Right renal pelvis (tissue), 4 donors: ENCODE measurements at regions not wholly inside any gene's neighbourhood (a gene's known extent, or its start where the extent isn't known, plus 50 kb on each side); places are given as distances from the start of the nearest gene placed in this dataset.
"Not testable (repeated sequence)": the region's sequence is repeated elsewhere in the genome, so short reads cannot be mapped to it uniquely, and the experiment has no call there.

Experiments
- DNase-seq, 4 donors: peaks; one replicate each; pipeline ENCODE4 v3.0.0-alpha.2; 2013; ENCODE audit warnings: low read depth in 4 of 4, low spot score in 3 of 4, missing footprints in 1 of 4

DNA sequence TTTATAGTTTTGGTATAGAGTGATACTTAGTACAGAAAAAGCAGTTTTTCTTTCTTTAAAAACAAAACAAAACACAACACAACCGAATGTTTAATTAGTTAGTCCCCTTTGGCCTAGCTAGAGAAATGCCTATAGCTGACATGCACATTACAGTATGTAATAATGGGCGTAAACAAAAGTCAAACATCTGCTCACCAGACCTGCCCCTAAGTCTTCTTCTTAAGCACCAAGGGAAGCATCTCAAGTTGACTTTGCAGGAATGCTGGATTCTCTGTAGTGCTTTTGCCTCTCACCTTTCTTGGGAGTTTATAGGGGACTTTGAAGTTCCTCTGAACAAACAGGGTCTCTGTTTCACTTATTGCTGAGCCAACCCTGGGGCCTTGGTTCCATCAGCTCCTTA, 143.7 kb downstream of the TM2D1 start:
- DNase-seq = no peak

DNA sequence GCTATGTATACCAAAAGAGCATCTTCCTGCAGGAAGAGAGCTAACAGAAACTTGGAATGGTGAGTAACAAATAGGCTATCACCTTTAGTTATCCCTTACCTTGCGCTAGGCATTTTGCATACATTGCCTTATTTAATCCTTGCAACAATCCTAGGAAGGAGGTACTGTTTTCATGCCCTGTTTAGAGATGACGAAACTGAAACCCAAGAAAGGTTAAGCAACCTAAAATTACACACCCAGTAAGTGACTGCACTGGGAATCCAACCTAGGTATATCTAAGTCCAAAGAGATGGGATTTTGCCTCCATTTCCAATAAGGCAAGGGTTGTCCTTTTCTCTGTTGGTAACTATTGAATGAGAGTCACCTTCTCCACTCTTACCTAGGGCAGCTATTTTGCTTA, 144.5 kb downstream of the TM2D1 start:
- DNase-seq = no peak

DNA sequence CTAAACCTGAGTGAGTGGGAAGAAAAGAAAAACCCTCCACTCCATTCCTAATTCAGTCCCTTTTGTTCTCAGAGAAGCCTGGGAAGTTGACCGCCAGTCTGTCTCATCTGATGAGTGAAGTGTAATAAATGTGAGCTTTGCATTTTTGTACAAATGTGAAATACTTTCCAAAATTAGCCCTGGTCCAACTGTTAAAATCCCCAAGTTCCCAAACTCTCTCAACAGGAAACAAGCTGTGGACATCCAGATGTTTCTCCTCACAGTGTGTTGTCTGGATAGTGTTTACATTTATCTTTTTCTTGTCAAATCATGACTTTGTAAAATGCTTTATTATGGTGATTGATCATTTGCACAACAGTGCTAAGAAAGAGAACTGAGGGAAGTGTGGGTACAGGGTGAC, 145.1 kb downstream of the TM2D1 start:
- peak in 1 of 4 donors; percentile 33 for DNase-seq

DNA sequence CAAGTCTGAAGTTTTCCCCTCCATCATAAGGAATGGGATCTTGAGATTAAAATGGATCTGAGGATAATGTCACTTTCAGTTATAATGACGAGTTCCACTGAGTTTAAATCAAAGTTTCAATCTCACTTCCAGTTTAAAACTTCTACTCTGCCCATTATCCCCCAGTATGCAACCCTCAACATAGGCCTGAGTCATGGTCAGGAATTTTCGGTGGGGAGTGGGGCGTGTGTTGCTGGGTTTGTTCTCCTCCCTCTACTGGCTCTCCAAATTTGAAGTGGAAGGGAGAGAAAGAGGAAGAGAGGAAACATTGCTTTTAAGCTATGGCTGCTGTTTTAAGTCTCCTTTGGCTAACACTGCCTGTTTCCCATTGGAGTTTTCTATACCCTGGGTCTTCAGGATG, 152.9 kb downstream of the TM2D1 start:
- DNase-seq = no peak

DNA sequence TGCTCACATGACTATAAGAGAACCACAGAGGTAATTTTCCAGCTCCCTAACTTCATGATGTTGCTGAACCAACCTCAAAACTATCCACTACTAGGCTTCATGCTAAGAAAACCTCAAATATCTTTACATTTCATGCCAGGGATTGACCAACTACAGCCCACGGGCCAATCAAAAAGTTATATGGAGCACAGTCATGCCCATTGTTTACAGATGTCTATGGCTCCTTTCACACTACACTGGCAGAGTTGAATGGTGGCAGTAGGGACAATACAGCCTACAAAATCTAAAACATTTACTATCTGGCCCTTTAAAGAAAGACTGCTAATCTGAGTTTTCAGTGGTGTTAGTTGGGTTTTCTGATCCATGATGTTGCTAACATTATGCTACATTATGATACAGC, 154.8 kb downstream of the TM2D1 start:
- no peak for DNase-seq

DNA sequence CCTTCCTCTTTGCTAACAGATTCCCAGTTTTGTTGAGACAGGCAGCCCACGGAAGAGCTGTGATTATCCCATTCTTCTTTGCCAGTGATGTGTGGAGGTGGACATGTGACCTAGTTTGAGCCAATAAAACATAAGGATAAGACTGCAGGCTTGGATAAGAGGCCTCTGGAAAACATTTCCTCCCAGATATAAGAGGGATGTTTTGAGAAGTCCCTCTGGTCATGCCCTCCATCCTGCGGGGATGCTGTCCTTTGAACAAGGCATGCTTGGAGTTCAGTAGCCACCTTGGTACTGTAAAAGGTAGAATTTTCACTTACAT, 155.7 kb downstream of the TM2D1 start:
- no peak for DNase-seq

DNA sequence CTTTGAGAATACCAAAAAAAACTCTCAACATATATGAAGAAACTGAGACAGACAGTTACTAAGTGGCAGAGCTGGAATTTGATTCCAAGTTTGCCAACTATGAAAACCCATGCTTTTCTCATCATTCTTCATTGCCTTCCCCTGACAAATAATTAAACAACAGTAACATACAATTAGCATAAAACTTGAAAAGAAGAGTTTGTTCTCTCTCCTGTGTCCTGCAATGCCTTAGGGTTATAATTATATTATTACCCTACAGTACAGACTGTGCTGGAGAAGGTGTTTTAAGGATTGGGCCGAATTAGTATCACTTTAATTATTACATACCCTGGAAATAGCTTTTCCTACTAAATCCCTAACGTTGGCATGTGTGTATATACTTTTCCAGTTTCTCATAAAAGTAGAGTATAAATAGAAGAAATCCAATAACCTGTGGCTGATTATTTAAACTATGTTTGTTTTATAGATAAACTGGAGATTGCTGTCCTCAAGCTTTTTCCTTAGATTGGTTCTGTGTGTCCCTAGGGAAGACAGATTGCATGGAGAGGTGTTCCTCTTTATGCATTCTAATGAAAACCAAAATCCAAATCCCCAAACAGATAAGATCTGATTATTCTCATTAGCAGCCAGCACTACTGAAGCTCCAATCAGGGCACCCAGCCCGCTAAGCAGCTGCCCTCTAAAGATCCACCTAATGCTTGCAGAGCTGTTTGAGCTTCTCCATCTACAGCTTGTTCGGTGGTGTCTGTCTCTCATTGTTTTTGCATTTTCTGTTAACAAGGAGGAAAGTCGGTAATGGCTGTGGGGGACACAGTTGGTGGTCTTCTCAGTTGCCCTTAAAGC, 156.3 kb downstream of the TM2D1 start:
- no peak for DNase-seq

DNA sequence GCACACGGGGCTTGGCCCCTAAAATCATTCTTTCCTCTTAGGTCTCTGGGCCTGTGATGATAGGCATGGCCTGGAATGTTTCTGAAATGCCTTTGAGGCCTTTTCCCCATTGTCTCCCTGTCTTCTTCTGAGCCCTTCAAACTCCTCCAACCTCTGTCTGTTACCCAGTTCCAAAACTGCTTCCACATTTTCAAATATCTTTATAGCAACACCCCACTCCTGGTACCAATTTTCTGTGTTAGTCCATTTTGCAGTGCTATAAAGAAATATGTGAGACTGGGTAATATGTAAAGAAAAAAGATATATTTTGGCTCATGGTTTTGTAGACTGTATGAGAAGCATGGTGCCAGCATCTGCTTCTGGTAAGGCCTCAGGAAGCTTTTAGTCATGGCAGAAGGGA, 158.8 kb downstream of the TM2D1 start:
- no peak for DNase-seq

DNA sequence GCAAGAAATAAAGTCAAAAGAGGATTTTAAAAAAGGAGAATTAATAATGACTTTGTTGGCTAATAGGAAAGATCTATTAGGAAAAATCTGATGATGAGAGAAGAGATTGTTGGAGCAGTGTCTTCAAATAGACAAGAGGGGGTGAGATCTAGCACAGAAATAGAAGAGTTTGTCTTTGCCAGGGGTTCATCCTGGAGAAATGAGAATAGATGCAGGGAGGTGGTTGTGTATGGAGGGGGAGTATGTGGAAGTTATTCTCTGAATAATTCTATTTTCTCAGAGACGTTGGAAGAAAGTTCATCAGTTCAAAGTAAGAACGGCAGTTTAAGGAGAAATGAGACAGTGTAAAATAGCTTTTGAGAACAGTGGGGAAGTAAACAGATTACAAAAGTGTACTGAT, 161.3 kb downstream of the TM2D1 start:
- no peak for DNase-seq

DNA sequence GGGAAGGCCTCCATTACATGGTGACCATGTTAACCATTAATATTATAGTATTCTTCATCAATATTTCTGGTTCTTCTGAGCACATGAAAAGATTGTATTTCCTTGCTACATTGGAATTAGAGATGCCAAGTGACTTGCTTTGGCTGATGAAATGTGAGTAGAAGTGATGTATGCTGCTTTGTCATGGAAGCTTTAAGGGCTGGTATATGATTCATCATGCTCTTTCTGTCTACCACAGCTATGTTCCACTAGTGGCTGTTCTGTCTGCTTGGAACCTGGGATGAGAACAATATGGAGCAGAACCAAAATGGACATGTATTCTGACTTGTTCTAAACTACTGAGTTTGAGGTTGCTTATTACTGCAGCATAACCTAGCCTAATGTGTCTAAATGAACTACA, 163.3 kb downstream of the TM2D1 start:
- DNase-seq = no peak

DNA sequence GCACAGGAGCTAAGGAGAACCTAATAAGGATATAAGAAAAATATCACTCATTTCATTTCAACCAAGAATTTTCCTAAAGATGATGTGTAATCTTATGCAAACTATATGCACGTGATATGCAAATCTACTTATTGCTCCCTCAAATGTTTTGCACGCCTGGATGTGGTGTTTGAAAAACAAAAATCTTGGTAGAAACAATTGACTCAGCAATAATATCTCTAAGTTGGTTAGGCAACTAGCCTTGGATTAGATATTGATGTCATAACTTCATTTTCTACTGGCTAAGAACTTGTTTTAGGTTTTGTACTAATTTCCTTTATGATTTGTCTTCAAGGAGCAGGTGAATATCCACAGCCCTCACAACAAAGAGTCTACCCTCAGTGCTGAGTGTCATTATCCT, 164.6 kb downstream of the TM2D1 start:
- no peak for DNase-seq

DNA sequence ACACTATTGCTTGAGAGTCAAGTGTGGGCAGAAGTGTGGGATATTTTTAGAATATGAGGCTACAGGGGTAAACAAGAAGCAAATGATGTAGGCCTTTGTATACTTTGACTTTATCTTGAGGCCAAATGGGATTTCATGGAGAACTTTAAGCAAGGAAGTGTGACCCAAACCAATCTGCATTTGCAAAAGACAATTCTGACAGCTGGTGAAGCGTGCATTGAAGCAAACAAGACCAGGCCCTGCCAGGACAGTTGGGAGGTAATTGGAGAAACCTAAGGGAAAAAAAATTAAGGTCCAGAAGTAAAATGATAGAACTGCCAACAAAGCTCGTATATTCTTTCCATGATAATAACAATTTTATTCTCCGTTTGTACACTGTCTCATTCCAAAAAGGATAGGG, 168.3 kb downstream of the TM2D1 start:
- DNase-seq = no peak

DNA sequence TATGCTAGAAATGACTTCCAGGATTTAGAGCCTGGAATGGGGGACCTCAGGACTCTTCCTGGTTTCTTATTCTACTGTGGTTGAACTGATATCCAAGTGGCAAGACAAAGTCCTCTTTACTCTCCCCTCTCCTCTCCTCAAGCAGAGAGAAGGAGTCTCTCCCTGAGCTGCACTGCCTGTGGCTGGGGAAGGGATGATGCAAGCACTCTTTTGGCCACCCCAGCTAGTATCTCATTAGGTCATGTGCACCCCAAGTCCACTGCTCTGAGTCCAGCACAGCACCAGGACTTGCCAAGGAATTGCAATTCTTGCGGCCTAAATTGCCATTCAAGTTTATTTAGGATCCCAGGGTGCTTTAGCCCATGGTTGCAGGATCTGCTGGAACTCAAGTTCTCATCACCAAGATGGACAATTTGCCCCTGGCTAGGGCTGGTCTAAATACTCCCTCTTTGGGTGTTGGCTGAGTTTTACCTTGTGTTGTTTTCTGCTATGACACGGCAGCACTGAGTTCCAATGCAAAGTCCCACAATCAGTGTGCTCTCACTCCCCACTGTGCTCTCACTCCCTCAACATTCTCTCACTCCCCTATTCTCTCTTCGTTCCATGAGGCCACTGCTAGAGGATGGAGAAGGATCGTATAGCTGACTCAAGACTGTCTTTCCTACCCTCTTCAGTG, 172.2 kb downstream of the TM2D1 start:
- no peak for DNase-seq

DNA sequence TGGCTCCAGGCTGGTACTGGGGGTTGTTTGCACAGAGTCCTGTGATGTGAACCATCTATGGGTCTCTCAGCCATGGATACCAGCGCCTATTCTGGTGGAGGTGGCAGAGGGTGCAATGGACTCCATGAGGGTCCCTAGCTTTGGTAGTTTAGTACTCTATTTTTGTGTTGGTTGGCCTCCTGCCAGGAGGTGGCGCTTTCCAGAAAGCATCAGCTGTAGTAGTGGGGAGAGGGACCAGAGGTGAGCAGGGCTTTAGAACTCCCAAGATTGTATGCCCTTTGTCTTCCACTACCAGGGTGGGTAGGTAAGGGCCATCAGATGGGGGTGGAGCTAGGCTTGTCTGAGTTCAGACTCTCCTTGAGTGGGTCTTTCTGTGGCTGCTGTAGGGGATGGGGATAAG, 177.6 kb downstream of the TM2D1 start:
- not testable (repeated sequence) for DNase-seq

DNA sequence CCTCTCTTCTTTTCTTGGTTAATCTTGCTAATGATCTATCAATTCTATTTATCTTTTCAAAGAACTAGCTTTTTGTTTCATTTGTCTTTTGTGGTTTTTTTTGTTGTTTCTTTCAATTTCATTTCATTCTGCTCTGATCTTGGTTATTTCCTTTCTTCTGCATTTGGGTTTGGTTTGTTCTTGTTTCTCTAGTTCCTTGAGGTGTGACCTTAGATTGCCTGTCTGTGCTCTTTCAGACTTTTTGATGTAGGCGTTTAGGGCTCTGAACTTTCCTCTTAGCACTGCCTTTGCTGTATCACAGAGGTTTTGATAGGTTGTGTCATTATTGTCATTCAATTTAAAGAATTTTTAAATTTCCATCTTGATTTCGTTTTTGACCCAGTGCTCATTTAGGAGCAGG, 180.1 kb downstream of the TM2D1 start:
- DNase-seq = not testable (repeated sequence)

DNA sequence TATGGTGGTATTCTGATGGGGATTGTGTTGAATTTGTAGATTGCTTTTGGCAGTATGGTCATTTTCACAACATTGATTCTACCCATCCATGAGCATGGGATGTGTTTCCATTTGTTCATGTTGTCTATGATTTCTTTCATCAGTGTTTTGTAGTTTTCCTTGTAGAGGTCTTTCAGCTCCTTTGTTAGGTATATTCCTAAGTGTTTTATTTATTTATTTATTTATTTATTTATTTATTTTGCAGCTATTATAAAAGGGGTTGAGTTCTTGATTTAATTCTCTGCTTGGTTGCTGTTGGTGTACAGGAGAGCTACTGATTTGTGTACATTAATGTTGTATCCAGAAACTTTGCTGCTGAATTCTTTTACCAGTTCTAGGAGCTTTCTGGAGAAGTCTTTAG, 181.4 kb downstream of the TM2D1 start:
- DNase-seq = not testable (repeated sequence)

DNA sequence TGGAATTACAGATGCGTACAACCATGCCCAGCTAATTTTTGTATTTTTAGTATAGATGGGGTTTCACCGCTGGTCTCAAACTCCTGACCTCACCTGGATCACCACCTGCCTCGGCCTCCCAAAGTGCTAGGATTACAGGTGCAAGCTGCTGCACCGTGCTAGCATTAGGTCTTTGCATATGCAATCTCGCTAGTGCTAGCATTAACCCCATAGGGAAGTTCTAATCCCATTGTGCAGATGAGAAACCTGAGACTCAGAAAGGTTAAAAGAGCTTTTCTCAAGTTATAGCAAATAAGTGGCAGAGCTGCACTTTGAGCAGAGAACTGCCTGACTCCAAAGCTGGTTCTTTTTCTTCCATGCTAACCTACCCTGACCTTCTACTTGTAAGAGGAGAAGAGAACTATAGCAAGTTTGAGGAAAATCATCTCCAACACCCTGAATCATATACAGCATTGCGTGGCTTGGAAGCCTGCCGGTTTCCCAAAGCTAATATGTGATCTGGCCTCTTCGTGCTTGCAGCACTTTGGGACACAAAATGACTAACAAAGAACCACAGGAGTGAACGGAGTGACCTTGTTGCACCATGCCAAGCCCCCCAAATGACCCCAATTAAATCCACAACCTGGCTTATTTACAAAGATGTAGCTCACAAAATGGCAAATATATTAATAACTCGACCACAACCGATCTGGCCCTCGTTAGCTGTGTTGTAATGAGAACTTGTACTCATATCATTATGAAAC, 185.1 kb downstream of the TM2D1 start:
- DNase-seq = no peak

DNA sequence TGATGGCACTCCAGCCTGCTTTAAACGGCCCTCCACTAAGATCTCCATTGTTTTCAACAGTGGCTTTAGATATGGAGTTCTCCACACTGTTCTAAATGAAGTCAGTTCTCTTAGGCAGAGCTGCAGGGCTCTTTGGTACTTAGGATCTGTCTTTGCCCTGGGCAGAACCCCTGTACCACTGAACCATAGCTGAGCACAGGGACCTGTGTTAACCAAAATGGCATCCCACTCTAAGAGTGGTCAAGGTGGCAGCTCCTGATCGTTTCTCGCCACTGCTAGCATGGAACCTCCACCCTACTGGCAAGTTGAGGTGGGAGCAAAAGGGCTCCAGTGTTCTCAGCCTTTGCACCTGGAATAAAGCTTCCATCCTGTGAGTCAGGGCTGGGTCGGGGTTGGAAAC, 186.7 kb downstream of the TM2D1 start:
- DNase-seq = no peak

DNA sequence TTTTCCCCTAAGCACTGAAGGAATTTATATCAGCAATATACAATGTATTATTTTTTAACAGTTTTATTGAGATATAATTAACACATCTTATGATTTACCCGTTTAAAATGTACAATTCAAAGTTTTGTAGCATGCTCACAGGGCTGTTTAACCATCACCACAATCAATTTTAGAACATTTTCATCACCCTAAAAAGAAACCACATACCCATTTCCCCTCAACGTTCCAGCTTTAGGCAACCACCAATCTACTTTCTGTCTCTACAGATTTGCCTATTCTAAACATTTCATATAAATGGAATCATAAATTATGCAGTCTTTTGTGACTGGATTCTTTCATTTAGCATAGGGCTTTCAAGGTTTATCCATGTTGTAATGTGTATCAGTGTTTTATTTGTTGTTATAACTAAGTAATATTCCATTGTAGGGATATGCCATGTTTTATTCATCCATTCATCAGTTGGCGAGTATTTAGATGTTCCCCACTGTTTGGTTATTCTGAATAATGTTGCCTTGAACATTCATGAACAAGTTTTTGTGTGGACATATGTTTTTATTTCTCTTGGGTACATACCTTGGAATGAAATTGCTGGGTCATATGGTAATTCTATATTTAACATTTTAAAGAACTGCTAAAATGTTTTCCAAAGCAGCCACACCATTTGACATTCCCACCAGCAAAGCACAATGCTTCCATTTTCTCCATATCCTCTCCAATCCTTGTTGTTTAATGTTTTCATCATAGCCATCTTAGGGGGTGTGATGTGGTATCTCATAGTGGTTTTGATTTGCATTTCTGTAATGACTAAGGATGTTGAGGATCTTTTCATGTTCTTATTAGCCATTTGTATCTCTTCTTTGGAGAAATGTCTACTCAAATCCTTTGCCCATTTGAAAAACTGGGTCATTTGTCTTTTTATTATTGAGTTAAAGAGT, 188.5 kb downstream of the TM2D1 start:
- DNase-seq = no peak

DNA sequence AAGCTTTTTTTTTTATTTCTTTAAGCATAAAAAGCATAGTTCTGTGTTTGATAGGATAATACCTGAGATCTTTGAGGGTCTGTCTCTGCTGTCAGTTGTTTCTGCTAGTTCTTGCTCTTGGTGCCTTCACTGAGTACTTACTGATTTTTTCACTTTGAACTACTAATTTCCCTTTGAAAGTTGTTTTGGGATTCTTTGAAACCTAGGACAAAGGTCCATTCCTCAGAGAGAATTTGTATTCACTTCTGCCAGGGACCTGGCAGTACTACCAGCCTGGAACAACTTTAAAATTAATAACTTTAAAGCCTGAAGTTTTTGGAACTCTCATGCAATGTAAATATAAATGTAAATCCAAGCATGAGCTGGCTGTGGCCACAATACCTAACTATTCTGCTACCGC, 190.1 kb downstream of the TM2D1 start:
- DNase-seq = no peak

DNA sequence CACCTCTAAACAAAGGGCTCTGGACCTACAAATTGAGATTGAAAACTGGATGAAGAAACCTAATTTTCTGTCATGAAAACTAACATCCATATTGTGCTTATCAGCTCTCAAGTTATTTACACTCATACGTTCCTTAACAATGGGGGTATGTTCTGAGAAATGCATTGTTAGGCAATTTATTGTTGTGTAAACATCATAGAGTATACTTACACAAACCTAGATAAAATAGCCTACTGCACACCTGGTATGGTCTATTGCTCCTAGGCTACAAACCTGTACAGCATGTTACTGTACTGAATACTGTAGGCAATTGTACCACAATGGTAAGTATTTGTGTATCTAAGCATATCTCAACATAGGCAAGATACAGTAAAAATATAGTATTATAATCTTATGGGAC, 191.4 kb downstream of the TM2D1 start:
- no peak for DNase-seq
